DND-41 (cell line): ENCODE measurements at regions not wholly inside any gene's neighbourhood (a gene's known extent, or its start where the extent isn't known, plus 50 kb on each side); places are given as distances from the start of the nearest gene placed in this dataset.

Source experiments
- ATAC-seq: fragments of 200-7000 bp; cut with Tn5 transposase; 3 replicates; pipeline ENCODE4 v1.9.1; 2021; ENCODE audit warnings: low read depth; ENCODE audit not compliant: insufficient read depth
- DNase-seq: peaks from one replicate; pipeline ENCODE4 v3.0.0-alpha.2; 2020
- H2AFZ ChIP-seq: 2 replicates; pipeline ENCODE4 v1.6.0; 2012; ENCODE audit warnings: low read depth, low read length
- H3K27ac ChIP-seq: 2 replicates; pipeline ENCODE4 v1.5.1; 2012; ENCODE audit warnings: low read length, inconsistent platforms
- H3K27me3 ChIP-seq: fragments of 200-600 bp; sonication (generic); 2 replicates; pipeline ENCODE4 v1.6.0; 2012; ENCODE audit warnings: low read length, mild to moderate bottlenecking, inconsistent platforms; ENCODE audit not compliant: insufficient read depth, poor library complexity
- H3K36me3 ChIP-seq: 2 replicates; pipeline ENCODE4 v1.5.1; 2012; ENCODE audit warnings: low read length, inconsistent platforms; ENCODE audit not compliant: insufficient read depth
- H3K4me1 ChIP-seq: 2 replicates; pipeline ENCODE4 v1.5.1; 2012; ENCODE audit warnings: mild to moderate bottlenecking, low read length; ENCODE audit not compliant: insufficient read depth
- H3K4me2 ChIP-seq: 2 replicates; pipeline ENCODE4 v1.6.0; 2012; ENCODE audit warnings: mild to moderate bottlenecking, moderate library complexity, low read length, inconsistent platforms; ENCODE audit not compliant: insufficient read depth
- H3K4me3 ChIP-seq, 2 experiments: fragments of 200-600 bp in 1 of 2; shearing (Covaris generic) in 1 of 2; 2 replicates each; pipeline ENCODE4 v1.5.1; 2012 to 2016; ENCODE audit warnings: inconsistent platforms in 2 of 2, low read length in 2 of 2, mild to moderate bottlenecking in 2 of 2, low read depth in 1 of 2, moderate library complexity in 1 of 2
- H3K79me2 ChIP-seq: 2 replicates; pipeline ENCODE4 v1.6.0; 2012; ENCODE audit warnings: low read length, inconsistent platforms; ENCODE audit not compliant: insufficient read depth
- H3K9ac ChIP-seq: 2 replicates; pipeline ENCODE4 v1.6.0; 2012; ENCODE audit warnings: low read depth, mild to moderate bottlenecking, inconsistent platforms, low read length, moderate library complexity
- H3K9me3 ChIP-seq: 2 replicates; pipeline ENCODE4 v1.5.1; 2012; ENCODE audit warnings: low read length, moderate library complexity, mild to moderate bottlenecking, inconsistent platforms; ENCODE audit not compliant: insufficient read depth, severe bottlenecking
- H4K20me1 ChIP-seq: 2 replicates; pipeline ENCODE4 v1.6.0; 2012; ENCODE audit warnings: low read length; ENCODE audit not compliant: insufficient read depth
- EZH2 ChIP-seq: IDR thresholded peaks from 3 replicates; pipeline ENCODE4 v1.6.1; 2012; ENCODE audit warnings: borderline replicate concordance, low read depth, mild to moderate bottlenecking, moderate library complexity, low read length, inconsistent platforms; ENCODE audit not compliant: severe bottlenecking
- TF ChIP-seq, protein P1 (sequence below): IDR thresholded peaks from 2 replicates; pipeline ENCODE4 v1.5.1; 2012; ENCODE audit warnings: borderline replicate concordance, low read length, moderate library complexity, mild to moderate bottlenecking; ENCODE audit not compliant: poor library complexity, severe bottlenecking; ENCODE audit errors: extremely low read depth

DNA sequence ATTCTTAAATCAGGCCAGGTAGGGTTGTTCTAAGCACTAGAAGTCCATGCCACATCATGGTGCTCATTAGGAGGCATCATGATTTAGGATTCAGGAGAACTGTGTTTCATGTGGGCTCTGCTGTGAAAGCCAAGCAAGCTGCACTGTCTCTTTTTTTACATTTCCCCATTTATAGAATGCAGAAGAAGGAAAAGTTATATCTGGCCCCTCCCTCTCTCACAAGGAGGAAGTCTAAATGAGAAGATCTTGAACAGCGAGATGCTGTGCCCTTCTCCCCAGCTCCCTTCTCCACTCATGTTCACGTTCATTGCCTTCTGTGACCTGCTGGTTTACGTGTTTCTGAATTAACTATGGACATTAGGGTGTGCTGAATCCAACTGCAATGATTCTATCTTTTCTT, 178.5 kb upstream of the RASGRP1 start:
- no peak overlapping the region for H3K4me2 ChIP-seq
- ATAC-seq (no peak), DNase-seq (no peak)
- no peak overlapping the region for H3K4me3 ChIP-seq
- H3K36me3 ChIP-seq, result no peaks in the 10 kb centered on the region
- TF ChIP-seq, protein P1, sequence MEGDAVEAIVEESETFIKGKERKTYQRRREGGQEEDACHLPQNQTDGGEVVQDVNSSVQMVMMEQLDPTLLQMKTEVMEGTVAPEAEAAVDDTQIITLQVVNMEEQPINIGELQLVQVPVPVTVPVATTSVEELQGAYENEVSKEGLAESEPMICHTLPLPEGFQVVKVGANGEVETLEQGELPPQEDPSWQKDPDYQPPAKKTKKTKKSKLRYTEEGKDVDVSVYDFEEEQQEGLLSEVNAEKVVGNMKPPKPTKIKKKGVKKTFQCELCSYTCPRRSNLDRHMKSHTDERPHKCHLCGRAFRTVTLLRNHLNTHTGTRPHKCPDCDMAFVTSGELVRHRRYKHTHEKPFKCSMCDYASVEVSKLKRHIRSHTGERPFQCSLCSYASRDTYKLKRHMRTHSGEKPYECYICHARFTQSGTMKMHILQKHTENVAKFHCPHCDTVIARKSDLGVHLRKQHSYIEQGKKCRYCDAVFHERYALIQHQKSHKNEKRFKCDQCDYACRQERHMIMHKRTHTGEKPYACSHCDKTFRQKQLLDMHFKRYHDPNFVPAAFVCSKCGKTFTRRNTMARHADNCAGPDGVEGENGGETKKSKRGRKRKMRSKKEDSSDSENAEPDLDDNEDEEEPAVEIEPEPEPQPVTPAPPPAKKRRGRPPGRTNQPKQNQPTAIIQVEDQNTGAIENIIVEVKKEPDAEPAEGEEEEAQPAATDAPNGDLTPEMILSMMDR, result no peak
- no peaks in the 10 kb centered on the region for H4K20me1 ChIP-seq
- peaks cover 3% of the 10 kb centered on the region for H3K27me3 ChIP-seq
- H3K27ac ChIP-seq, result no peak overlapping the region
- no peaks in the 10 kb centered on the region for H3K79me2 ChIP-seq
- H3K4me1 ChIP-seq, result no peaks in the 10 kb centered on the region
- no peaks in the 10 kb centered on the region for H3K9me3 ChIP-seq
- H3K9ac ChIP-seq, result no peak overlapping the region
- H2AFZ ChIP-seq, result no peak overlapping the region

DNA sequence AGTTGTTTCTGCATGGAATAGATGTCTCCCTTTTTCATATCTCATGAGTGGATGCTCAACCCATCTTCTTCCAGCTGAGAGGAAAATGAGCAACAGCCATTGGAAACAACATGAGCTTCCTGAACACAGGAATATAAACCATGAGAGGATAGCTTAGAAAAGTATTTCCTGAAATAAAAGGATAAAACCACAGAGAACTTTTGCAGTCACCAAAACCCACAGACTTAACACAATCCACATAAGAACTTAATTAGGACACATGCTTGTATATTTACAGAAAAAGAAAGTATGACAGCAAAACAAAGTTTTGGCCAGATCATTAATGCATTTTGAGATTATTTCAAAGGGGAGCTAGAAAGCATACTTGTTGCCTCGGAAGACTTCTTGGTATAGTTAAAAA, 180.5 kb upstream of the RASGRP1 start:
- no peak for ATAC-seq
- no peak for TF ChIP-seq EZH2
- TF ChIP-seq, protein P1, result no peak
- no peak overlapping the region for H3K9ac ChIP-seq
- no peaks in the 10 kb centered on the region for H3K4me1 ChIP-seq
- H3K27me3 ChIP-seq, result no peaks in the 10 kb centered on the region
- no peaks in the 10 kb centered on the region for H3K36me3 ChIP-seq
- H4K20me1 ChIP-seq, result no peaks in the 10 kb centered on the region
- H3K9me3 ChIP-seq, result no peaks in the 10 kb centered on the region
- DNase-seq, result no peak
- no peak overlapping the region for H3K4me3 ChIP-seq
- no peak overlapping the region for H3K27ac ChIP-seq
- no peak overlapping the region for H3K4me2 ChIP-seq
- no peak overlapping the region for H2AFZ ChIP-seq
- H3K79me2 ChIP-seq, result no peaks in the 10 kb centered on the region

DNA sequence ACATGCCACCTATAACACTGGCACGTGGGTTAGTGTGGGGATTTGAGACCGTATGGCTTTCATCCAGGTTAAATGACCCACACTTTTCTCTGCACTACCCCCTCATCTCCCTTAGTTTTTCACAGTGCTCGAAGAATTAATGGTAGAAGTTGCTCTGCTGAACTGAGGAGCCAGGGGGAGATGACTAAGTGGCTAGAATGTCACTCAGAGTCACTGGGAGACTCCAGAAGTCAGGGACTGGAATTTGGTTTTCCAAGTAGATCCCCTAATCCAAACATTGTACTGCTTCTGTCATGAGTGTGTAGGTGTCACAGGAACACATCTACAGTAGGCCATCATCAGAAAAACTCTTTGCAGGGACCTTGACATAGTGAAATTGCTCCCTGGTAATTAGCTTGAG, 181.0 kb upstream of the RASGRP1 start:
- no peak overlapping the region for H2AFZ ChIP-seq
- TF ChIP-seq EZH2, result no peak
- TF ChIP-seq, protein P1, result no peak
- no peak for DNase-seq

DNA sequence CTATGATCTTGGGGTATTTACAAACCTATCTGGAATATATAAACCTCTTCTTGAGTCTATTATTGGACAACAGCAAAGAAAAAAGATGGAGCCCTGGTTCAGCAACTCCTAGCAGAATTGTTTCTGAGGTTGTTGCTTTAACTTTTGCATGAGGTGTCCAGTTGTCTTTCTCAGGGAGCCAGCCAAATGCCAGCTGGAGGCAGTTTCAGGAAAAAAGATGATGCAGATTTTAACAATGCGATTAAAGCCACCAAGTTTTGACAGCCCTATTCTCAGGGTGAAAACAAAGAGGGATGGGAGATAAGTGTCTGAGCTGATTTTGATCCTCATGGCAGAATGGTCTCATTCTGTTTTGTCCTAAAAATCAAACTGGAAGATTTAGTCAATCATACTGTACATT, 181.6 kb upstream of the RASGRP1 start:
- Histone ChIP-seq H3K4me3 (no peak overlapping the region), H3K27me3 (no peaks in the 10 kb centered on the region), H3K27ac (no peak overlapping the region), H3K4me2 (no peak overlapping the region), H3K4me1 (no peaks in the 10 kb centered on the region), H3K79me2 (no peaks in the 10 kb centered on the region), H2AFZ (no peak overlapping the region), H4K20me1 (no peaks in the 10 kb centered on the region), H3K9me3 (no peaks in the 10 kb centered on the region), H3K36me3 (no peaks in the 10 kb centered on the region), H3K9ac (no peak overlapping the region)
- ATAC-seq (no peak), DNase-seq (no peak)
- no peak for TF ChIP-seq EZH2
- TF ChIP-seq, protein P1, result no peak

More for the DNA sequence above, 181.0 kb upstream of the RASGRP1 start:
- Histone ChIP-seq H3K27me3 (no peaks in the 10 kb centered on the region), H3K4me2 (no peak overlapping the region), H3K9me3 (no peaks in the 10 kb centered on the region), H3K79me2 (no peaks in the 10 kb centered on the region), H3K36me3 (no peaks in the 10 kb centered on the region), H3K4me3 (no peak overlapping the region), H3K27ac (no peak overlapping the region), H3K4me1 (no peaks in the 10 kb centered on the region), H3K9ac (no peak overlapping the region), H4K20me1 (no peaks in the 10 kb centered on the region)
- ATAC-seq, result no peak
